WTC11 (cell line): ENCODE measurements at regions not wholly inside any gene's neighbourhood (a gene's known extent, or its start where the extent isn't known, plus 50 kb on each side); places are given as distances from the start of the nearest gene placed in this dataset.

ENCODE experiments used
- ATAC-seq: fragments of 200-7000 bp; cut with Tn5 transposase; 2 replicates; pipeline ENCODE4 v1.10.0; 2021; ENCODE audit warnings: mild to moderate bottlenecking, moderate library complexity
- CTCF ChIA-PET: fragments of 300-600 bp; sonication (Branson Sonifier 250); formaldehyde crosslinking; loops from one replicate; lab custom pipeline; 2021; ENCODE audit warnings: antibody characterized with exemption; lab: Charles Lee
- POLR2A ChIA-PET: fragments of 350-600 bp; sonication (Branson Sonifier 250); formaldehyde crosslinking; loops from one replicate; lab custom pipeline; 2021; ENCODE audit warnings: antibody characterized with exemption; lab: Charles Lee
- DNase-seq: peaks from one replicate; pipeline ENCODE4 v3.0.0; 2021; ENCODE audit warnings: low spot score
- H3K27ac Mint-ChIP-seq: 2 replicates; pipeline ENCODE4 v1.8.0; 2021; ENCODE audit warnings: mixed read lengths
- H3K27me3 Mint-ChIP-seq: 2 replicates; pipeline ENCODE4 v1.8.0; 2021; ENCODE audit warnings: low read depth, mild to moderate bottlenecking, moderate library complexity, mixed read lengths
- H3K36me3 Mint-ChIP-seq: 2 replicates; pipeline ENCODE4 v1.8.0; 2021; ENCODE audit warnings: mixed read lengths
- H3K4me1 Mint-ChIP-seq: 2 replicates; pipeline ENCODE4 v1.8.0; 2022; ENCODE audit warnings: mixed read lengths
- H3K4me3 Mint-ChIP-seq: 2 replicates; pipeline ENCODE4 v1.8.0; 2021; ENCODE audit warnings: mild to moderate bottlenecking, moderate library complexity, mixed read lengths
- H3K9me3 Mint-ChIP-seq: 2 replicates; pipeline ENCODE4 v1.8.0; 2021; ENCODE audit warnings: mixed read lengths
- CREB1 ChIP-seq: sonication (generic); formaldehyde crosslinking; IDR thresholded peaks from 2 replicates; pipeline ENCODE4 v1.8.0; 2023; ENCODE audit warnings: mild to moderate bottlenecking, missing genetic modification reagents
- ELF4 ChIP-seq: sonication (generic); formaldehyde crosslinking; IDR thresholded peaks from 2 replicates; pipeline ENCODE4 v1.8.1; 2022; ENCODE audit warnings: low read depth, mild to moderate bottlenecking, moderate library complexity, missing genetic modification reagents
- GABPB1 ChIP-seq: sonication (generic); formaldehyde crosslinking; IDR thresholded peaks from 2 replicates; pipeline ENCODE4 v1.8.1; 2023; ENCODE audit warnings: mild to moderate bottlenecking, missing genetic modification reagents
- JUN ChIP-seq: sonication (generic); formaldehyde crosslinking; IDR thresholded peaks from 2 replicates; pipeline ENCODE4 v1.8.0; 2023; ENCODE audit warnings: mild to moderate bottlenecking, missing genetic modification reagents
- PRRX2 ChIP-seq: fragments of 250-450 bp; sonication (Bioruptor Pico); IDR thresholded peaks from 2 replicates; pipeline ENCODE4 v1.8.0; 2021; ENCODE audit warnings: mild to moderate bottlenecking
- TEAD1 ChIP-seq: sonication (generic); formaldehyde crosslinking; IDR thresholded peaks from 2 replicates; pipeline ENCODE4 v1.8.0; 2022; ENCODE audit warnings: mild to moderate bottlenecking, missing genetic modification reagents
- ZBTB21 ChIP-seq: sonication (generic); formaldehyde crosslinking; IDR thresholded peaks from 2 replicates; pipeline ENCODE4 v1.8.1; 2023; ENCODE audit warnings: mild to moderate bottlenecking, missing genetic modification reagents, borderline replicate concordance
- ZNF121 ChIP-seq: sonication (generic); formaldehyde crosslinking; IDR thresholded peaks from 2 replicates; pipeline ENCODE4 v1.8.0; 2023; ENCODE audit warnings: missing genetic modification reagents
- TF ChIP-seq, protein P1 (sequence below): fragments of 250-450 bp; sonication (Bioruptor Pico); IDR thresholded peaks from 2 replicates; pipeline ENCODE4 v1.9.0; 2021; ENCODE audit warnings: mild to moderate bottlenecking
- TF ChIP-seq, protein P2 (sequence below): sonication (generic); formaldehyde crosslinking; IDR thresholded peaks from 2 replicates; pipeline ENCODE4 v1.8.0; 2022; ENCODE audit warnings: mild to moderate bottlenecking, missing genetic modification reagents
- TF ChIP-seq, protein P3 (sequence below): sonication (generic); formaldehyde crosslinking; IDR thresholded peaks from 2 replicates; pipeline ENCODE4 v1.8.0; 2022; ENCODE audit warnings: missing genetic modification reagents
- TF ChIP-seq, protein P4 (sequence below): sonication (generic); formaldehyde crosslinking; IDR thresholded peaks from 2 replicates; pipeline ENCODE4 v1.8.0; 2022; ENCODE audit warnings: mild to moderate bottlenecking, missing genetic modification reagents
- TF ChIP-seq, protein P5 (sequence below): fragments of 250-450 bp; sonication (Bioruptor Pico); IDR thresholded peaks from 2 replicates; pipeline ENCODE4 v1.9.0; 2021; ENCODE audit warnings: mild to moderate bottlenecking, borderline replicate concordance
- TF ChIP-seq, protein P6 (sequence below): sonication (generic); formaldehyde crosslinking; IDR thresholded peaks from 2 replicates; pipeline ENCODE4 v1.8.1; 2022; ENCODE audit warnings: missing genetic modification reagents, borderline replicate concordance
- TF ChIP-seq, protein P7 (sequence below): sonication (generic); formaldehyde crosslinking; conservative IDR thresholded peaks from 2 replicates; pipeline ENCODE4 v1.8.1; 2023; ENCODE audit warnings: mild to moderate bottlenecking, low read depth, missing genetic modification reagents, moderate library complexity

DNA sequence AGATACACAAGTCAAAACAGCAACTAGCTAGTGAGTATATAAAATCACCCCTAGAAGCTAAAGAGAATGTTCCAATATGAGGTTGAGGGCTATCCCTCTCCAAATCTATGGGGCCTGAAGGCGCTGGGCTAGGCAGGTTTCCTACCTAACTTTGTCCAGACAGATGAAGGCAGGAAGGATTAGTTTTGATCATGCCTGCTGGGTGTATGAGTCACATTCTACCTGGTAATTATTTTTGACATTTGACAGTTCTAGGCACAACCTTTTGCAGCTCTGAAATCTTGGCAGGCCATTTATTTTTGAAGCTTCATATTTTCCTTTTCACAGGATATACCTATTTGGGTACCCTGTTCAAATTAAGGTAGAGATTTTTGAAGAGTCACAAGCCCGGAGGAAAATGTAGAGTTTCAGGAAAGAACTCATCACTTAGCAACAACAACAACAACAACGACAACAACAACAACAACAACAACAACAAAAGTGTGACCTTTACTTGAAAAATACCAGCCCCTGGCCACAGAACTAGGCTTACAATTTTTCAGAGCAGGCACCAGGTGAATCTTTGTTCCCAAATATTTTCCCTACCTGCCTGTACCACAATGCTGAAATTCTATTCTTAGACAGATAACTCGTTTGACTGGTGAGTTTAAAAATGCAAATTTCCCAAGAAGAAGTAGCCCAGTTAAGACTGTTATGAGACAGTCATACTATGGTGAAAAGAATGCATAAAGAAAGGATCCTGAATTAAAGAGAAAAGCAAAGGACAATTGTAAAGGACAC, 175.5 kb upstream of the TUT7 start (continued):
- TF ChIP-seq, protein P1, sequence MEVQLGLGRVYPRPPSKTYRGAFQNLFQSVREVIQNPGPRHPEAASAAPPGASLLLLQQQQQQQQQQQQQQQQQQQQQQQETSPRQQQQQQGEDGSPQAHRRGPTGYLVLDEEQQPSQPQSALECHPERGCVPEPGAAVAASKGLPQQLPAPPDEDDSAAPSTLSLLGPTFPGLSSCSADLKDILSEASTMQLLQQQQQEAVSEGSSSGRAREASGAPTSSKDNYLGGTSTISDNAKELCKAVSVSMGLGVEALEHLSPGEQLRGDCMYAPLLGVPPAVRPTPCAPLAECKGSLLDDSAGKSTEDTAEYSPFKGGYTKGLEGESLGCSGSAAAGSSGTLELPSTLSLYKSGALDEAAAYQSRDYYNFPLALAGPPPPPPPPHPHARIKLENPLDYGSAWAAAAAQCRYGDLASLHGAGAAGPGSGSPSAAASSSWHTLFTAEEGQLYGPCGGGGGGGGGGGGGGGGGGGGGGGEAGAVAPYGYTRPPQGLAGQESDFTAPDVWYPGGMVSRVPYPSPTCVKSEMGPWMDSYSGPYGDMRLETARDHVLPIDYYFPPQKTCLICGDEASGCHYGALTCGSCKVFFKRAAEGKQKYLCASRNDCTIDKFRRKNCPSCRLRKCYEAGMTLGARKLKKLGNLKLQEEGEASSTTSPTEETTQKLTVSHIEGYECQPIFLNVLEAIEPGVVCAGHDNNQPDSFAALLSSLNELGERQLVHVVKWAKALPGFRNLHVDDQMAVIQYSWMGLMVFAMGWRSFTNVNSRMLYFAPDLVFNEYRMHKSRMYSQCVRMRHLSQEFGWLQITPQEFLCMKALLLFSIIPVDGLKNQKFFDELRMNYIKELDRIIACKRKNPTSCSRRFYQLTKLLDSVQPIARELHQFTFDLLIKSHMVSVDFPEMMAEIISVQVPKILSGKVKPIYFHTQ (CRISPR knock-in tag), result no peak
- TF ChIP-seq ZBTB21 (CRISPR knock-in tag), result no peak
- TF ChIP-seq, protein P2, sequence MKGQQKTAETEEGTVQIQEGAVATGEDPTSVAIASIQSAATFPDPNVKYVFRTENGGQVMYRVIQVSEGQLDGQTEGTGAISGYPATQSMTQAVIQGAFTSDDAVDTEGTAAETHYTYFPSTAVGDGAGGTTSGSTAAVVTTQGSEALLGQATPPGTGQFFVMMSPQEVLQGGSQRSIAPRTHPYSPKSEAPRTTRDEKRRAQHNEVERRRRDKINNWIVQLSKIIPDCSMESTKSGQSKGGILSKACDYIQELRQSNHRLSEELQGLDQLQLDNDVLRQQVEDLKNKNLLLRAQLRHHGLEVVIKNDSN, result no peak
- TF ChIP-seq, protein P3, sequence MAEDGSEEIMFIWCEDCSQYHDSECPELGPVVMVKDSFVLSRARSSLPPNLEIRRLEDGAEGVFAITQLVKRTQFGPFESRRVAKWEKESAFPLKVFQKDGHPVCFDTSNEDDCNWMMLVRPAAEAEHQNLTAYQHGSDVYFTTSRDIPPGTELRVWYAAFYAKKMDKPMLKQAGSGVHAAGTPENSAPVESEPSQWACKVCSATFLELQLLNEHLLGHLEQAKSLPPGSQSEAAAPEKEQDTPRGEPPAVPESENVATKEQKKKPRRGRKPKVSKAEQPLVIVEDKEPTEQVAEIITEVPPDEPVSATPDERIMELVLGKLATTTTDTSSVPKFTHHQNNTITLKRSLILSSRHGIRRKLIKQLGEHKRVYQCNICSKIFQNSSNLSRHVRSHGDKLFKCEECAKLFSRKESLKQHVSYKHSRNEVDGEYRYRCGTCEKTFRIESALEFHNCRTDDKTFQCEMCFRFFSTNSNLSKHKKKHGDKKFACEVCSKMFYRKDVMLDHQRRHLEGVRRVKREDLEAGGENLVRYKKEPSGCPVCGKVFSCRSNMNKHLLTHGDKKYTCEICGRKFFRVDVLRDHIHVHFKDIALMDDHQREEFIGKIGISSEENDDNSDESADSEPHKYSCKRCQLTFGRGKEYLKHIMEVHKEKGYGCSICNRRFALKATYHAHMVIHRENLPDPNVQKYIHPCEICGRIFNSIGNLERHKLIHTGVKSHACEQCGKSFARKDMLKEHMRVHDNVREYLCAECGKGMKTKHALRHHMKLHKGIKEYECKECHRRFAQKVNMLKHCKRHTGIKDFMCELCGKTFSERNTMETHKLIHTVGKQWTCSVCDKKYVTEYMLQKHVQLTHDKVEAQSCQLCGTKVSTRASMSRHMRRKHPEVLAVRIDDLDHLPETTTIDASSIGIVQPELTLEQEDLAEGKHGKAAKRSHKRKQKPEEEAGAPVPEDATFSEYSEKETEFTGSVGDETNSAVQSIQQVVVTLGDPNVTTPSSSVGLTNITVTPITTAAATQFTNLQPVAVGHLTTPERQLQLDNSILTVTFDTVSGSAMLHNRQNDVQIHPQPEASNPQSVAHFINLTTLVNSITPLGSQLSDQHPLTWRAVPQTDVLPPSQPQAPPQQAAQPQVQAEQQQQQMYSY (CRISPR knock-in tag), result no peak

DNA sequence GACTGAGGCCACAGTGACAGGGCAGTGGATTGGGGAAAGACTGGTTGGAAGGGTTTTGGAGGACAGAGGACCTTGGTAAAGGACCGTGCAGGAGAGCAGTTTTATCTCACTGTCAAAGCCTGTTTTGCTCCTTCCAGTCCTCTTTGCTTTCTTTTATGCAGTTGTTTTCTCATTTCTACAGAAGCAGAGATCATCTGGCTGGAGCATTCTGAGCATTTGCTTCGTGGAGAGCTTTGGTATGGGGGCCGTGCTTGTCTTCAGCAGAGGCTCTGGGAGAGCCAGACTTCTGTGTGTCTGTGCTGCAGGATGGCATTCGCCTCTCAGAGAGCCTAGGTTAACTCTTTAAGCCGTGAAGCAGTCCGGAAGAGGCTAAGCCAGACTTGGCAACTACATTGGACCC, 171.8 kb upstream of the TUT7 start:
- POLR2A ChIA-PET, result no interaction called here
- no peak for ATAC-seq
- Mint-ChIP-seq H3K4me3 (no peak overlapping the region), H3K4me1 (peaks cover 9% of the 10 kb centered on the region), H3K36me3 (no peaks in the 10 kb centered on the region), H3K27ac (no peak overlapping the region), H3K9me3 (peaks cover 3% of the 10 kb centered on the region; the same call in 1 of the 2 replicates), H3K27me3 (no peaks in the 10 kb centered on the region; the same call in 1 of the 2 replicates)
- DNase-seq, result no peak
- CTCF ChIA-PET, result no interaction called here
- TF ChIP-seq GABPB1 (CRISPR knock-in tag) (no peak), ZNF121 (CRISPR knock-in tag) (no peak), CREB1 (CRISPR knock-in tag) (no peak), PRRX2 (CRISPR knock-in tag) (no peak), ELF4 (CRISPR knock-in tag) (no peak), JUN (CRISPR knock-in tag) (no peak), TEAD1 (CRISPR knock-in tag) (no peak)
- TF ChIP-seq, protein P4, sequence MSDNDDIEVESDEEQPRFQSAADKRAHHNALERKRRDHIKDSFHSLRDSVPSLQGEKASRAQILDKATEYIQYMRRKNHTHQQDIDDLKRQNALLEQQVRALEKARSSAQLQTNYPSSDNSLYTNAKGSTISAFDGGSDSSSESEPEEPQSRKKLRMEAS (CRISPR knock-in tag), result no peak
- TF ChIP-seq, protein P5, sequence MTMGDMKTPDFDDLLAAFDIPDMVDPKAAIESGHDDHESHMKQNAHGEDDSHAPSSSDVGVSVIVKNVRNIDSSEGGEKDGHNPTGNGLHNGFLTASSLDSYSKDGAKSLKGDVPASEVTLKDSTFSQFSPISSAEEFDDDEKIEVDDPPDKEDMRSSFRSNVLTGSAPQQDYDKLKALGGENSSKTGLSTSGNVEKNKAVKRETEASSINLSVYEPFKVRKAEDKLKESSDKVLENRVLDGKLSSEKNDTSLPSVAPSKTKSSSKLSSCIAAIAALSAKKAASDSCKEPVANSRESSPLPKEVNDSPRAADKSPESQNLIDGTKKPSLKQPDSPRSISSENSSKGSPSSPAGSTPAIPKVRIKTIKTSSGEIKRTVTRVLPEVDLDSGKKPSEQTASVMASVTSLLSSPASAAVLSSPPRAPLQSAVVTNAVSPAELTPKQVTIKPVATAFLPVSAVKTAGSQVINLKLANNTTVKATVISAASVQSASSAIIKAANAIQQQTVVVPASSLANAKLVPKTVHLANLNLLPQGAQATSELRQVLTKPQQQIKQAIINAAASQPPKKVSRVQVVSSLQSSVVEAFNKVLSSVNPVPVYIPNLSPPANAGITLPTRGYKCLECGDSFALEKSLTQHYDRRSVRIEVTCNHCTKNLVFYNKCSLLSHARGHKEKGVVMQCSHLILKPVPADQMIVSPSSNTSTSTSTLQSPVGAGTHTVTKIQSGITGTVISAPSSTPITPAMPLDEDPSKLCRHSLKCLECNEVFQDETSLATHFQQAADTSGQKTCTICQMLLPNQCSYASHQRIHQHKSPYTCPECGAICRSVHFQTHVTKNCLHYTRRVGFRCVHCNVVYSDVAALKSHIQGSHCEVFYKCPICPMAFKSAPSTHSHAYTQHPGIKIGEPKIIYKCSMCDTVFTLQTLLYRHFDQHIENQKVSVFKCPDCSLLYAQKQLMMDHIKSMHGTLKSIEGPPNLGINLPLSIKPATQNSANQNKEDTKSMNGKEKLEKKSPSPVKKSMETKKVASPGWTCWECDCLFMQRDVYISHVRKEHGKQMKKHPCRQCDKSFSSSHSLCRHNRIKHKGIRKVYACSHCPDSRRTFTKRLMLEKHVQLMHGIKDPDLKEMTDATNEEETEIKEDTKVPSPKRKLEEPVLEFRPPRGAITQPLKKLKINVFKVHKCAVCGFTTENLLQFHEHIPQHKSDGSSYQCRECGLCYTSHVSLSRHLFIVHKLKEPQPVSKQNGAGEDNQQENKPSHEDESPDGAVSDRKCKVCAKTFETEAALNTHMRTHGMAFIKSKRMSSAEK, result no peak
- TF ChIP-seq, protein P6, sequence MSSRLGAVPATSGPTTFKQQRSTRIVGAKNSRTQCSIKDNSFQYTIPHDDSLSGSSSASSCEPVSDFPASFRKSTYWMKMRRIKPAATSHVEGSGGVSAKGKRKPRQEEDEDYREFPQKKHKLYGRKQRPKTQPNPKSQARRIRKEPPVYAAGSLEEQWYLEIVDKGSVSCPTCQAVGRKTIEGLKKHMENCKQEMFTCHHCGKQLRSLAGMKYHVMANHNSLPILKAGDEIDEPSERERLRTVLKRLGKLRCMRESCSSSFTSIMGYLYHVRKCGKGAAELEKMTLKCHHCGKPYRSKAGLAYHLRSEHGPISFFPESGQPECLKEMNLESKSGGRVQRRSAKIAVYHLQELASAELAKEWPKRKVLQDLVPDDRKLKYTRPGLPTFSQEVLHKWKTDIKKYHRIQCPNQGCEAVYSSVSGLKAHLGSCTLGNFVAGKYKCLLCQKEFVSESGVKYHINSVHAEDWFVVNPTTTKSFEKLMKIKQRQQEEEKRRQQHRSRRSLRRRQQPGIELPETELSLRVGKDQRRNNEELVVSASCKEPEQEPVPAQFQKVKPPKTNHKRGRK (CRISPR knock-in tag), result no peak
- TF ChIP-seq, protein P7, sequence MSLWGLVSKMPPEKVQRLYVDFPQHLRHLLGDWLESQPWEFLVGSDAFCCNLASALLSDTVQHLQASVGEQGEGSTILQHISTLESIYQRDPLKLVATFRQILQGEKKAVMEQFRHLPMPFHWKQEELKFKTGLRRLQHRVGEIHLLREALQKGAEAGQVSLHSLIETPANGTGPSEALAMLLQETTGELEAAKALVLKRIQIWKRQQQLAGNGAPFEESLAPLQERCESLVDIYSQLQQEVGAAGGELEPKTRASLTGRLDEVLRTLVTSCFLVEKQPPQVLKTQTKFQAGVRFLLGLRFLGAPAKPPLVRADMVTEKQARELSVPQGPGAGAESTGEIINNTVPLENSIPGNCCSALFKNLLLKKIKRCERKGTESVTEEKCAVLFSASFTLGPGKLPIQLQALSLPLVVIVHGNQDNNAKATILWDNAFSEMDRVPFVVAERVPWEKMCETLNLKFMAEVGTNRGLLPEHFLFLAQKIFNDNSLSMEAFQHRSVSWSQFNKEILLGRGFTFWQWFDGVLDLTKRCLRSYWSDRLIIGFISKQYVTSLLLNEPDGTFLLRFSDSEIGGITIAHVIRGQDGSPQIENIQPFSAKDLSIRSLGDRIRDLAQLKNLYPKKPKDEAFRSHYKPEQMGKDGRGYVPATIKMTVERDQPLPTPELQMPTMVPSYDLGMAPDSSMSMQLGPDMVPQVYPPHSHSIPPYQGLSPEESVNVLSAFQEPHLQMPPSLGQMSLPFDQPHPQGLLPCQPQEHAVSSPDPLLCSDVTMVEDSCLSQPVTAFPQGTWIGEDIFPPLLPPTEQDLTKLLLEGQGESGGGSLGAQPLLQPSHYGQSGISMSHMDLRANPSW, result no peak
- TF ChIP-seq, protein P1 (CRISPR knock-in tag), result no peak
